ENCODE measurements at regions not wholly inside any gene's neighbourhood (a gene's known extent, or its start where the extent isn't known, plus 50 kb on each side); places are given as distances from the start of the nearest gene placed in this dataset.
"Not testable (repeated sequence)": the region's sequence is repeated elsewhere in the genome, so short reads cannot be mapped to it uniquely, and the experiment has no call there.

- H3K4me3 ChIP-seq (ENCODE audit: low read length), result no peak overlapping the region
- peaks cover 5% of the 10 kb centered on the region for H3K27me3 ChIP-seq (ENCODE audit: control insufficient read depth, low read length)
- H3K79me2 ChIP-seq (ENCODE audit: control insufficient read depth, low read length), result no peaks in the 10 kb centered on the region
- H3K9me3 ChIP-seq (ENCODE audit: control insufficient read depth, insufficient read depth, low read length), result no peaks in the 10 kb centered on the region
- no peaks in the 10 kb centered on the region for H4K20me1 ChIP-seq (ENCODE audit: control insufficient read depth, insufficient read depth, low read depth, low read length)
- H3K9me2 ChIP-seq (replicated peaks; ENCODE audit: control insufficient read depth, low read length), result no peaks in the 10 kb centered on the region
- no peak for TF ChIP-seq CTCF (IDR thresholded peaks at IDR 0.05; ENCODE audit: low read depth, low read length, poor library complexity, severe bottlenecking)
- TF ChIP-seq EZH2phosphoT487 (IDR thresholded peaks at IDR 0.05; ENCODE audit: borderline replicate concordance, low read length), result no peak
- no peaks in the 10 kb centered on the region for H3F3A ChIP-seq (ENCODE audit: control insufficient read depth, insufficient read depth)
- peaks cover 7% of the 10 kb centered on the region for H3K4me1 ChIP-seq (ENCODE audit: control insufficient read depth, low read length)
- H3K27ac ChIP-seq (ENCODE audit: low read depth, low read length), result no peak overlapping the region
- no peaks in the 10 kb centered on the region for H3K36me3 ChIP-seq (ENCODE audit: control insufficient read depth, low read length)
- H3K4me2 ChIP-seq (ENCODE audit: low read length), result no peak overlapping the region
Observed at GRCh38 chr9:126173929-126174328, 152.7 kb upstream of the MVB12B start.

GRCh38 chr9:126183266-126183665, 143.4 kb upstream of the MVB12B start:
- H3K4me2 ChIP-seq (ENCODE audit: low read length), result no peak overlapping the region
- H4K20me1 ChIP-seq (ENCODE audit: control insufficient read depth, insufficient read depth, low read depth, low read length), result no peaks in the 10 kb centered on the region
- H3K9me2 ChIP-seq (replicated peaks; ENCODE audit: control insufficient read depth, low read length), result no peaks in the 10 kb centered on the region
- H3K4me3 ChIP-seq (ENCODE audit: low read length), result no peak overlapping the region
- no peaks in the 10 kb centered on the region for H3K79me2 ChIP-seq (ENCODE audit: control insufficient read depth, low read length)
- H3K4me1 ChIP-seq (ENCODE audit: control insufficient read depth, low read length), result no peaks in the 10 kb centered on the region
- H3K27ac ChIP-seq (ENCODE audit: low read depth, low read length), result no peak overlapping the region
- H3K36me3 ChIP-seq (ENCODE audit: control insufficient read depth, low read length), result no peaks in the 10 kb centered on the region
- TF ChIP-seq CTCF (IDR thresholded peaks at IDR 0.05; ENCODE audit: low read depth, low read length, poor library complexity, severe bottlenecking) (no peak), EZH2phosphoT487 (IDR thresholded peaks at IDR 0.05; ENCODE audit: borderline replicate concordance, low read length) (no peak)
- no peaks in the 10 kb centered on the region for H3K9me3 ChIP-seq (ENCODE audit: control insufficient read depth, insufficient read depth, low read length)
- H3K27me3 ChIP-seq (ENCODE audit: control insufficient read depth, low read length), result peaks cover 17% of the 10 kb centered on the region; the same call in 1 of the 2 replicates
- H3F3A ChIP-seq (ENCODE audit: control insufficient read depth, insufficient read depth), result no peaks in the 10 kb centered on the region

- not testable (repeated sequence) for H3K4me2 ChIP-seq (ENCODE audit: low read length)
Observed at GRCh38 chr9:126190994-126191393, 135.6 kb upstream of the MVB12B start.

GRCh38 chr9:126198854-126199253, 127.8 kb upstream of the MVB12B start:
- H3K79me2 ChIP-seq (ENCODE audit: control insufficient read depth, low read length), result no peaks in the 10 kb centered on the region
- H4K20me1 ChIP-seq (ENCODE audit: control insufficient read depth, insufficient read depth, low read depth, low read length), result no peaks in the 10 kb centered on the region
- H3K4me1 ChIP-seq (ENCODE audit: control insufficient read depth, low read length), result no peaks in the 10 kb centered on the region
- H3K36me3 ChIP-seq (ENCODE audit: control insufficient read depth, low read length), result no peaks in the 10 kb centered on the region
- H3K4me2 ChIP-seq (ENCODE audit: low read length), result no peak overlapping the region
- no peaks in the 10 kb centered on the region for H3F3A ChIP-seq (ENCODE audit: control insufficient read depth, insufficient read depth)
- no peaks in the 10 kb centered on the region for H3K9me2 ChIP-seq (replicated peaks; ENCODE audit: control insufficient read depth, low read length)
- no peak overlapping the region for H3K4me3 ChIP-seq (ENCODE audit: low read length)
- TF ChIP-seq CTCF (IDR thresholded peaks at IDR 0.05; ENCODE audit: low read depth, low read length, poor library complexity, severe bottlenecking) (no peak), EZH2phosphoT487 (IDR thresholded peaks at IDR 0.05; ENCODE audit: borderline replicate concordance, low read length) (no peak)
- peaks cover 22% of the 10 kb centered on the region for H3K27me3 ChIP-seq (ENCODE audit: control insufficient read depth, low read length)
- no peaks in the 10 kb centered on the region for H3K9me3 ChIP-seq (ENCODE audit: control insufficient read depth, insufficient read depth, low read length)
- no peak overlapping the region for H3K27ac ChIP-seq (ENCODE audit: low read depth, low read length)

More at GRCh38 chr9:126190994-126191393, 135.6 kb upstream of the MVB12B start:
- H3K36me3 ChIP-seq (ENCODE audit: control insufficient read depth, low read length); H3F3A ChIP-seq (ENCODE audit: control insufficient read depth, insufficient read depth); H3K4me3 ChIP-seq (ENCODE audit: low read length); H3K79me2 ChIP-seq (ENCODE audit: control insufficient read depth, low read length); H3K9me3 ChIP-seq (ENCODE audit: control insufficient read depth, insufficient read depth, low read length); H3K9me2 ChIP-seq (replicated peaks; ENCODE audit: control insufficient read depth, low read length); H3K27ac ChIP-seq (ENCODE audit: low read depth, low read length); H4K20me1 ChIP-seq (ENCODE audit: control insufficient read depth, insufficient read depth, low read depth, low read length); H3K4me1 ChIP-seq (ENCODE audit: control insufficient read depth, low read length): not testable (repeated sequence)
- H3K27me3 ChIP-seq (ENCODE audit: control insufficient read depth, low read length), result peaks cover 11% of the 10 kb centered on the region

Measured in DOHH2 (cell line).